Activated naive CD4-positive, alpha-beta T cell treated with anti-CD3 and anti-CD28 coated beads, Interleukin-2, amount 50 U/mL, for 24 hours (primary cell): ENCODE measurements at regions not wholly inside any gene's neighbourhood (a gene's known extent, or its start where the extent isn't known, plus 50 kb on each side); places are given as distances from the start of the nearest gene placed in this dataset.

Experiments used
- H3K27ac Mint-ChIP-seq: one replicate; pipeline ENCODE4 v1.8.0; 2021; ENCODE audit warnings: mild to moderate bottlenecking, mixed read lengths
- H3K27me3 Mint-ChIP-seq: one replicate; pipeline ENCODE4 v1.8.0; 2021; ENCODE audit warnings: mixed read lengths
- H3K36me3 Mint-ChIP-seq: one replicate; pipeline ENCODE4 v1.8.0; 2021; ENCODE audit warnings: mixed read lengths
- H3K4me1 Mint-ChIP-seq: one replicate; pipeline ENCODE4 v1.8.0; 2021; ENCODE audit warnings: mixed read lengths
- H3K4me3 Mint-ChIP-seq: one replicate; pipeline ENCODE4 v1.8.0; 2021; ENCODE audit warnings: mild to moderate bottlenecking, mixed read lengths
- H3K9me3 Mint-ChIP-seq: one replicate; pipeline ENCODE4 v1.8.0; 2021; ENCODE audit warnings: mixed read lengths

- Mint-ChIP-seq H3K4me3 (no peak overlapping the region), H3K27me3 (no peaks in the 10 kb centered on the region), H3K9me3 (no peaks in the 10 kb centered on the region), H3K36me3 (no peaks in the 10 kb centered on the region), H3K4me1 (no peaks in the 10 kb centered on the region), H3K27ac (no peak overlapping the region)
These were observed 896.4 kb downstream of the TRIML1 start for GRCh38 chr4:189035654-189036053.

GRCh38 chr4:189036906-189037305 lies 897.7 kb downstream of the TRIML1 start:
- Mint-ChIP-seq H3K27me3 (no peaks in the 10 kb centered on the region), H3K36me3 (no peaks in the 10 kb centered on the region), H3K9me3 (no peaks in the 10 kb centered on the region), H3K27ac (no peak overlapping the region), H3K4me3 (no peak overlapping the region), H3K4me1 (no peaks in the 10 kb centered on the region)

GRCh38 chr4:189046642-189047041 lies 894.0 kb upstream of the FRG1 start:
- H3K36me3 Mint-ChIP-seq: no peaks in the 10 kb centered on the region
- no peaks in the 10 kb centered on the region for H3K4me1 Mint-ChIP-seq
- peaks cover 7% of the 10 kb centered on the region for H3K9me3 Mint-ChIP-seq
- H3K27ac Mint-ChIP-seq: no peak overlapping the region
- H3K4me3 Mint-ChIP-seq: no peak overlapping the region
- H3K27me3 Mint-ChIP-seq: no peaks in the 10 kb centered on the region

- no peaks in the 10 kb centered on the region for H3K4me1 Mint-ChIP-seq
These were observed 892.6 kb upstream of the FRG1 start for GRCh38 chr4:189048119-189048518.

GRCh38 chr4:189049682-189050081 lies 891.0 kb upstream of the FRG1 start:
- no peaks in the 10 kb centered on the region for H3K36me3 Mint-ChIP-seq
- no peak overlapping the region for H3K4me3 Mint-ChIP-seq
- no peaks in the 10 kb centered on the region for H3K4me1 Mint-ChIP-seq
- H3K27ac Mint-ChIP-seq: no peak overlapping the region
- H3K9me3 Mint-ChIP-seq: no peaks in the 10 kb centered on the region
- no peaks in the 10 kb centered on the region for H3K27me3 Mint-ChIP-seq

More at GRCh38 chr4:189048119-189048518, 892.6 kb upstream of the FRG1 start:
- H3K27ac Mint-ChIP-seq: no peak overlapping the region
- no peaks in the 10 kb centered on the region for H3K9me3 Mint-ChIP-seq
- H3K36me3 Mint-ChIP-seq: no peaks in the 10 kb centered on the region
- no peak overlapping the region for H3K4me3 Mint-ChIP-seq
- no peaks in the 10 kb centered on the region for H3K27me3 Mint-ChIP-seq

- no peak overlapping the region for H3K27ac Mint-ChIP-seq
- H3K36me3 Mint-ChIP-seq: no peaks in the 10 kb centered on the region
- no peaks in the 10 kb centered on the region for H3K4me1 Mint-ChIP-seq
- H3K4me3 Mint-ChIP-seq: no peak overlapping the region
- H3K9me3 Mint-ChIP-seq: no peaks in the 10 kb centered on the region
- H3K27me3 Mint-ChIP-seq: no peaks in the 10 kb centered on the region
These were observed 890.0 kb upstream of the FRG1 start for GRCh38 chr4:189050643-189051042.

GRCh38 chr4:189053621-189054020 lies 887.1 kb upstream of the FRG1 start:
- H3K36me3 Mint-ChIP-seq: no peaks in the 10 kb centered on the region
- no peaks in the 10 kb centered on the region for H3K4me1 Mint-ChIP-seq
- no peak overlapping the region for H3K4me3 Mint-ChIP-seq
- H3K9me3 Mint-ChIP-seq: no peaks in the 10 kb centered on the region
- no peak overlapping the region for H3K27ac Mint-ChIP-seq
- H3K27me3 Mint-ChIP-seq: no peaks in the 10 kb centered on the region

GRCh38 chr4:189060104-189060503 lies 880.6 kb upstream of the FRG1 start:
- Mint-ChIP-seq H3K36me3 (no peaks in the 10 kb centered on the region), H3K4me3 (no peak overlapping the region), H3K4me1 (no peaks in the 10 kb centered on the region), H3K9me3 (peaks cover 5% of the 10 kb centered on the region), H3K27ac (no peak overlapping the region), H3K27me3 (no peaks in the 10 kb centered on the region)

- H3K4me3 Mint-ChIP-seq: no peak overlapping the region
- no peaks in the 10 kb centered on the region for H3K4me1 Mint-ChIP-seq
- H3K36me3 Mint-ChIP-seq: no peaks in the 10 kb centered on the region
- no peak overlapping the region for H3K27ac Mint-ChIP-seq
- H3K27me3 Mint-ChIP-seq: no peaks in the 10 kb centered on the region
- peaks cover 11% of the 10 kb centered on the region for H3K9me3 Mint-ChIP-seq
These were observed 878.4 kb upstream of the FRG1 start for GRCh38 chr4:189062047-189062820.

- Mint-ChIP-seq H3K36me3 (no peaks in the 10 kb centered on the region), H3K27me3 (no peaks in the 10 kb centered on the region), H3K27ac (no peak overlapping the region), H3K4me3 (no peak overlapping the region), H3K9me3 (peaks cover 18% of the 10 kb centered on the region), H3K4me1 (no peaks in the 10 kb centered on the region)
These were observed 870.9 kb upstream of the FRG1 start for GRCh38 chr4:189069772-189070171.

- no peaks in the 10 kb centered on the region for H3K36me3 Mint-ChIP-seq
- no peak overlapping the region for H3K4me3 Mint-ChIP-seq
- no peaks in the 10 kb centered on the region for H3K4me1 Mint-ChIP-seq
- H3K27me3 Mint-ChIP-seq: no peaks in the 10 kb centered on the region
- no peak overlapping the region for H3K27ac Mint-ChIP-seq
- peaks cover 18% of the 10 kb centered on the region for H3K9me3 Mint-ChIP-seq
These were observed 869.4 kb upstream of the FRG1 start for GRCh38 chr4:189071241-189071640.

GRCh38 chr4:189073739-189074138 lies 866.9 kb upstream of the FRG1 start:
- no peaks in the 10 kb centered on the region for H3K27me3 Mint-ChIP-seq
- H3K4me1 Mint-ChIP-seq: no peaks in the 10 kb centered on the region
- no peak overlapping the region for H3K4me3 Mint-ChIP-seq
- no peak overlapping the region for H3K27ac Mint-ChIP-seq
- H3K9me3 Mint-ChIP-seq: peaks cover 11% of the 10 kb centered on the region
- H3K36me3 Mint-ChIP-seq: no peaks in the 10 kb centered on the region

- Mint-ChIP-seq H3K4me1 (no peaks in the 10 kb centered on the region), H3K4me3 (no peak overlapping the region), H3K27me3 (no peaks in the 10 kb centered on the region), H3K36me3 (no peaks in the 10 kb centered on the region), H3K9me3 (no peaks in the 10 kb centered on the region), H3K27ac (no peak overlapping the region)
These were observed 858.8 kb upstream of the FRG1 start for GRCh38 chr4:189081826-189082225.

GRCh38 chr4:189083769-189084168 lies 856.9 kb upstream of the FRG1 start:
- no peak overlapping the region for H3K27ac Mint-ChIP-seq

GRCh38 chr4:189084671-189085070 lies 856.0 kb upstream of the FRG1 start:
- no peaks in the 10 kb centered on the region for H3K4me1 Mint-ChIP-seq

More at GRCh38 chr4:189083769-189084168, 856.9 kb upstream of the FRG1 start:
- H3K4me1 Mint-ChIP-seq: no peaks in the 10 kb centered on the region
- no peaks in the 10 kb centered on the region for H3K27me3 Mint-ChIP-seq
- no peak overlapping the region for H3K4me3 Mint-ChIP-seq
- no peaks in the 10 kb centered on the region for H3K36me3 Mint-ChIP-seq
- H3K9me3 Mint-ChIP-seq: no peaks in the 10 kb centered on the region

GRCh38 chr4:189087971-189088370 lies 852.7 kb upstream of the FRG1 start:
- Mint-ChIP-seq H3K36me3 (no peaks in the 10 kb centered on the region), H3K9me3 (peaks cover 4% of the 10 kb centered on the region), H3K27ac (no peak overlapping the region), H3K4me1 (no peaks in the 10 kb centered on the region), H3K27me3 (no peaks in the 10 kb centered on the region), H3K4me3 (no peak overlapping the region)

More at GRCh38 chr4:189084671-189085070, 856.0 kb upstream of the FRG1 start:
- no peaks in the 10 kb centered on the region for H3K9me3 Mint-ChIP-seq
- no peak overlapping the region for H3K27ac Mint-ChIP-seq
- H3K27me3 Mint-ChIP-seq: no peaks in the 10 kb centered on the region
- H3K4me3 Mint-ChIP-seq: no peak overlapping the region
- H3K36me3 Mint-ChIP-seq: no peaks in the 10 kb centered on the region

GRCh38 chr4:189088780-189089179 lies 851.9 kb upstream of the FRG1 start:
- no peaks in the 10 kb centered on the region for H3K4me1 Mint-ChIP-seq
- no peaks in the 10 kb centered on the region for H3K27me3 Mint-ChIP-seq
- H3K36me3 Mint-ChIP-seq: no peaks in the 10 kb centered on the region
- H3K4me3 Mint-ChIP-seq: no peak overlapping the region
- H3K9me3 Mint-ChIP-seq: peaks cover 4% of the 10 kb centered on the region
- no peak overlapping the region for H3K27ac Mint-ChIP-seq
